Gastroesophageal sphincter (tissue), 3 donors: ENCODE measurements at regions not wholly inside any gene's neighbourhood (a gene's known extent, or its start where the extent isn't known, plus 50 kb on each side); places are given as distances from the start of the nearest gene placed in this dataset.

Source experiments
- EP300 ChIP-seq: sonication (generic); formaldehyde crosslinking; IDR thresholded peaks from one replicate; pipeline ENCODE4 v1.6.1; 2017; ENCODE audit warnings: antibody characterized with exemption, mild to moderate bottlenecking
- POLR2A ChIP-seq, 2 donors: fragments of 450-650 bp; IDR thresholded peaks; one replicate each; pipeline ENCODE4 v1.6.1; 2017; ENCODE audit warnings: antibody characterized with exemption in 2 of 2, mild to moderate bottlenecking in 2 of 2, moderate library complexity in 1 of 2
- POLR2AphosphoS5 ChIP-seq: sonication (generic); formaldehyde crosslinking; IDR thresholded peaks from one replicate; pipeline ENCODE4 v1.6.1; 2017; ENCODE audit warnings: antibody characterized with exemption
- TF ChIP-seq, protein P1 (sequence below), 4 experiments: fragments of 200-600 bp in 2 of 4; fragments of 450-650 bp in 2 of 4; sonication (generic) in 1 of 4; IDR thresholded peaks; one replicate each; pipeline ENCODE4 v1.5.1; 2017 to 2019; ENCODE audit warnings: antibody characterized with exemption in 4 of 4, mild to moderate bottlenecking in 2 of 4, moderate library complexity in 2 of 4

DNA sequence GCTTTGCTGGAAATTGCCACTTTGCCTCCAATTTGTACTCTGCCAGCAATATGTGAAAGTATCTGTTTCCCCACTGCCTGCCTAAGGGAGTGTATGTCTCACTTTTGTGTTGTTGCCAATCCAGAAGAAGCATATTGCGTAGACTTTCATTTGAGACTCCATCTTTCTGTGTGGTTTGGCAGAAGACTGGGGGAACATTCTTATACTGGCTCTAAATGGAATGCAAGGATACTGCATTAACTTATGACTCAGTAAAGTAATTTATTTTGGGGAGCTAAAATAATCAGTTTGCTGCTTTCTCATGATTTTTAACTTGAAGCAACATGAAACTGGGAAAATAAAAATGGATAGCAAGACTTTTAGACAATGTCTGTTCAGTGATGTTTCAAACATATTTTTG, 107.7 kb upstream of the TMPRSS2 start:
- TF ChIP-seq, protein P1, sequence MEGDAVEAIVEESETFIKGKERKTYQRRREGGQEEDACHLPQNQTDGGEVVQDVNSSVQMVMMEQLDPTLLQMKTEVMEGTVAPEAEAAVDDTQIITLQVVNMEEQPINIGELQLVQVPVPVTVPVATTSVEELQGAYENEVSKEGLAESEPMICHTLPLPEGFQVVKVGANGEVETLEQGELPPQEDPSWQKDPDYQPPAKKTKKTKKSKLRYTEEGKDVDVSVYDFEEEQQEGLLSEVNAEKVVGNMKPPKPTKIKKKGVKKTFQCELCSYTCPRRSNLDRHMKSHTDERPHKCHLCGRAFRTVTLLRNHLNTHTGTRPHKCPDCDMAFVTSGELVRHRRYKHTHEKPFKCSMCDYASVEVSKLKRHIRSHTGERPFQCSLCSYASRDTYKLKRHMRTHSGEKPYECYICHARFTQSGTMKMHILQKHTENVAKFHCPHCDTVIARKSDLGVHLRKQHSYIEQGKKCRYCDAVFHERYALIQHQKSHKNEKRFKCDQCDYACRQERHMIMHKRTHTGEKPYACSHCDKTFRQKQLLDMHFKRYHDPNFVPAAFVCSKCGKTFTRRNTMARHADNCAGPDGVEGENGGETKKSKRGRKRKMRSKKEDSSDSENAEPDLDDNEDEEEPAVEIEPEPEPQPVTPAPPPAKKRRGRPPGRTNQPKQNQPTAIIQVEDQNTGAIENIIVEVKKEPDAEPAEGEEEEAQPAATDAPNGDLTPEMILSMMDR (IDR thresholded peaks at IDR 0.05) = no peak
- TF ChIP-seq EP300 = no peak
- TF ChIP-seq POLR2A (IDR thresholded peaks at IDR 0.05) = no peak
- peak; percentile 72 for TF ChIP-seq POLR2AphosphoS5
